BE2C (cell line): ENCODE measurements at regions not wholly inside any gene's neighbourhood (a gene's known extent, or its start where the extent isn't known, plus 50 kb on each side); places are given as distances from the start of the nearest gene placed in this dataset.

ENCODE experiments used
- DNase-seq: peaks from one replicate; pipeline ENCODE4 v3.0.0-alpha.2; 2020
- H3K27me3 ChIP-seq: fragments of 250-450 bp; sonication (Bioruptor Pico); 2 replicates; pipeline ENCODE4 v1.5.1; 2020; ENCODE audit warnings: mild to moderate bottlenecking
- H3K36me3 ChIP-seq: fragments of 250-450 bp; sonication (Bioruptor Pico); 2 replicates; pipeline ENCODE4 v1.5.1; 2020; ENCODE audit warnings: mild to moderate bottlenecking
- H3K4me1 ChIP-seq: fragments of 250-450 bp; sonication (Bioruptor Pico); 2 replicates; pipeline ENCODE4 v1.5.1; 2020
- H3K4me3 ChIP-seq: 2 replicates; pipeline ENCODE4 v1.5.1; 2011; ENCODE audit warnings: low read depth, low read length
- H3K9me3 ChIP-seq: fragments of 250-450 bp; sonication (Bioruptor Pico); 2 replicates; pipeline ENCODE4 v1.5.1; 2020
- CTCF ChIP-seq: IDR thresholded peaks from 2 replicates; pipeline ENCODE4 v1.5.1; 2012; ENCODE audit warnings: mild to moderate bottlenecking, low read depth, low read length

- no peak for DNase-seq
- Histone ChIP-seq H3K36me3 (no peaks in the 10 kb centered on the region), H3K9me3 (no peaks in the 10 kb centered on the region), H3K4me3 (no peak overlapping the region), H3K4me1 (no peaks in the 10 kb centered on the region), H3K27me3 (no peaks in the 10 kb centered on the region; the same call in 1 of the 2 replicates)
- TF ChIP-seq CTCF: no peak
Observed at GRCh38 chr9:87108661-87109060, 161.4 kb upstream of the GAS1 start.

DNA sequence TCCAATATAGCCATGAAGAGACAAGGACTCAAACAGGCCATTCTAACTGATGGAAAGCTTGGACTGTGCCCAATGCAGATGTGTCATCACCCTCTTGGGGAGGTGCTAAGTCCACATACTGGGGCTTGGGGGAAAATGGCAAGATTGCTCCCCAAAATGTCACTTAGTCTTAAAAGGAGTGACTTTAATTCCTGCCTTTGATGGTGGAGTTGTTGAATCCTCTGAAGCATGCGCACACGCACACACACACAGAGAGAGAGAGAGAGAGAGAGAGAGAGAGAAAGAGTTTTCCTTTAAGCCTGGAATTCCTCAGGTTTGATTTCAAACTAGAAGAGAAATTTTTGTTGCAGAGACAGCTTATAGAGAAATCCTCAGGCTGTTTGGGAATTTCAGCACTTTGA, 161.9 kb upstream of the GAS1 start:
- Histone ChIP-seq H3K4me1 (no peaks in the 10 kb centered on the region), H3K27me3 (no peaks in the 10 kb centered on the region; the same call in 1 of the 2 replicates), H3K36me3 (no peaks in the 10 kb centered on the region), H3K4me3 (no peak overlapping the region), H3K9me3 (no peaks in the 10 kb centered on the region)
- no peak for TF ChIP-seq CTCF
- DNase-seq: no peak

DNA sequence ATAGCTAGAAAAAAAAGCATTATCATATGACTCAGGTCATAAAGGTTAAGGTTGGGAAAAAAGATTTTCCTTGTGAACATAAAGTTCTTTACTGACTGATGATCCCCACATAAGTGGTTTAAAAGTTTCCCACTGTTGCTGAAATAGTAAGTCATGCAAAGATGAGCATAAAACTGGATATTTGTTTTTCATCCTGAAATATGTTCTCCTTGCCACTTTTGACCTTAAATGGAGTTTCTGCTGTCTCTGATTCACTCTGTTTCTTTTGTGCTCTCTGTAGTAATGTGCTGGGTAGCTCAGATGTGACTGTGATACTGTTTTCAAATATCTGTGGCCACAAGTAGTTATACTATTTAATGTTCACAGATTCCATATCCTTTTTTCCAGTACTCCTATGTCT, 162.5 kb upstream of the GAS1 start:
- H3K36me3 ChIP-seq: no peaks in the 10 kb centered on the region
- TF ChIP-seq CTCF: no peak
- no peaks in the 10 kb centered on the region for H3K4me1 ChIP-seq
- no peak overlapping the region for H3K4me3 ChIP-seq
- H3K27me3 ChIP-seq: no peaks in the 10 kb centered on the region; the same call in 1 of the 2 replicates
- H3K9me3 ChIP-seq: no peaks in the 10 kb centered on the region
- no peak for DNase-seq

DNA sequence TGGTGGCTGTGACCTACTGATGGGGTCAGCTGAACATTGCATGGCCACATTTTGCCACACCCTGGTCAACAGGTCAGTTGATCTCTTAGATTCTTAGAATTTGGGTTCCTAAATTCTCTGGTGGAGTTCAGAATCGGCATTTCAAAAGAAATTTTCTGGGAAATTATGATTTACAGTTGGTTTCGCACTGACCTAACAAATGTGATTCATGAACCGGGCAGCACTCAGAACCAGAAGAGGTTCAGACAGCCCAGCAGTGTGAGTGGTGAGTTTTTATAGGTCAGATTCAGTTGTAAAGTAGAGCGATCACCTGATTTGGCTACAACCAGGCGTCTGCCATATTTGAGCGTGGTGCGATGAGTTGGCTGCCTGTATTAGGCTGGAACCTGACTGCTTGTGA, 163.7 kb upstream of the GAS1 start:
- TF ChIP-seq CTCF: no peak
- no peaks in the 10 kb centered on the region for H3K9me3 ChIP-seq
- H3K4me1 ChIP-seq: no peaks in the 10 kb centered on the region
- no peak for DNase-seq
- H3K36me3 ChIP-seq: no peaks in the 10 kb centered on the region
- no peak overlapping the region for H3K4me3 ChIP-seq
- H3K27me3 ChIP-seq: no peaks in the 10 kb centered on the region; the same call in 1 of the 2 replicates

DNA sequence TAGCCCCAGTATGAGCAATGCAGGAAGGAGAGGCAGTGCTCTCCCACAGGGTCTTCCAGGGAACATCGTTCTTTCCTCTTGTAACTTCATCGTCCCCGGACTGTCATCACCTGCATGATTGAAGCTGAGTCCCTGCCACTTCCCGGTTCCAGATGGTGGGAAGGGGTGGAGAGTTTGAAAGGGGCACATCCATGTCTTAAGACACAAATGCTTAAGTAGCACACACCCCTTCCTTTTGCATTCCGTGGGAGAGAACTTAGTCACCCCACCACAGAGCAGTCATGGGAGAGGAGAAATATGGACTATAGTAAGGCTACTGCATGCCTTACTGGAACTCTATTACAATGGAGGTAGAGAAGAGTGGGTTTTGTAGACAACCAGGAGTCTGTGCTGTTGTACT, 165.3 kb upstream of the GAS1 start:
- H3K27me3 ChIP-seq: no peaks in the 10 kb centered on the region
- H3K9me3 ChIP-seq: no peaks in the 10 kb centered on the region
- H3K36me3 ChIP-seq: no peaks in the 10 kb centered on the region
- H3K4me1 ChIP-seq: no peaks in the 10 kb centered on the region
- no peak overlapping the region for H3K4me3 ChIP-seq
- TF ChIP-seq CTCF: no peak
- DNase-seq: no peak

DNA sequence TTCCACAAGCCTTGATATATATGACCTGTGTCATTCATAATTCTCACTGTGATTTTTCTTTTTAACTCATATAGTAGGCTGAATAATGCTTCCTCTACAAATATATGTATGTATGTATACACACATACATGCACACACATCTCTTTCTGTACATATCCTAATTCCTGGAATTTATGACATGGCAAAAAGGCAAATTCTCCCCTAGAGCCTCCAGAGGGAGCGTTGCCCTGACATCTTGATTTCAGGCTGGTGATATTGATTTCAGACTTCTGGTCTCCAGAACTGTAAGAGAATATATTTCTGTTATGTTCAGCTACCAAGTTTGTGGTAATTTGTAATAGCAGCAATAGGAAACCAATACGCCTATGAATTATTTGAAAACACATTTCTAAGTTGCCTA, 166.6 kb upstream of the GAS1 start:
- no peak for DNase-seq
- no peaks in the 10 kb centered on the region for H3K27me3 ChIP-seq
- H3K36me3 ChIP-seq: no peaks in the 10 kb centered on the region
- H3K4me3 ChIP-seq: no peak overlapping the region
- H3K4me1 ChIP-seq: peaks cover 2% of the 10 kb centered on the region; the same call in 1 of the 2 replicates
- H3K9me3 ChIP-seq: no peaks in the 10 kb centered on the region
- TF ChIP-seq CTCF: peak; percentile 35; the same call in 1 of the 2 replicates
